ENCODE measurements at regions not wholly inside any gene's neighbourhood (a gene's known extent, or its start where the extent isn't known, plus 50 kb on each side); places are given as distances from the start of the nearest gene placed in this dataset.
"Not testable (repeated sequence)": the region's sequence is repeated elsewhere in the genome, so short reads cannot be mapped to it uniquely, and the experiment has no call there.

GRCh38 chr4:62531264-62531663 is 1331.1 kb downstream of the ADGRL3 start:
- no peak for DNase-seq (ENCODE audit: low spot score)

GRCh38 chr4:62528874-62529273 is 1328.7 kb downstream of the ADGRL3 start:
- DNase-seq (ENCODE audit: low spot score) = no peak

GRCh38 chr4:62526671-62527070 is 1326.5 kb downstream of the ADGRL3 start:
- no peak for DNase-seq (ENCODE audit: low spot score)

GRCh38 chr4:62523256-62523655 is 1323.1 kb downstream of the ADGRL3 start:
- DNase-seq (ENCODE audit: low spot score) = no peak

GRCh38 chr4:62522273-62522672 is 1322.1 kb downstream of the ADGRL3 start:
- no peak for DNase-seq (ENCODE audit: low spot score)

- no peak for DNase-seq (ENCODE audit: low spot score)
Observed at GRCh38 chr4:62517716-62518115, 1317.6 kb downstream of the ADGRL3 start.

GRCh38 chr4:62513306-62513705 is 1313.2 kb downstream of the ADGRL3 start:
- no peak for DNase-seq (ENCODE audit: low spot score)

- DNase-seq (ENCODE audit: low spot score) = no peak
Observed at GRCh38 chr4:62512271-62512670, 1312.1 kb downstream of the ADGRL3 start.

- DNase-seq (ENCODE audit: low spot score) = no peak
Observed at GRCh38 chr4:62510228-62510627, 1310.1 kb downstream of the ADGRL3 start.

- DNase-seq (ENCODE audit: low spot score) = no peak
Observed at GRCh38 chr4:62500296-62500695, 1300.2 kb downstream of the ADGRL3 start.

GRCh38 chr4:62495032-62495431 is 1294.9 kb downstream of the ADGRL3 start:
- no peak for DNase-seq (ENCODE audit: low spot score)

GRCh38 chr4:62491756-62492155 is 1291.6 kb downstream of the ADGRL3 start:
- not testable (repeated sequence) for DNase-seq (ENCODE audit: low spot score)

- no peak for DNase-seq (ENCODE audit: low spot score)
Observed at GRCh38 chr4:62490635-62491034, 1290.5 kb downstream of the ADGRL3 start.

- no peak for DNase-seq (ENCODE audit: low spot score)
Observed at GRCh38 chr4:62487016-62487415, 1286.9 kb downstream of the ADGRL3 start.

- DNase-seq (ENCODE audit: low spot score) = no peak
Observed at GRCh38 chr4:62484357-62484756, 1284.2 kb downstream of the ADGRL3 start.

- DNase-seq (ENCODE audit: low spot score) = no peak
Observed at GRCh38 chr4:62482355-62482754, 1282.2 kb downstream of the ADGRL3 start.

- DNase-seq (ENCODE audit: low spot score) = no peak
Observed at GRCh38 chr4:62475596-62475995, 1275.5 kb downstream of the ADGRL3 start.

- no peak for DNase-seq (ENCODE audit: low spot score)
Observed at GRCh38 chr4:62474802-62475201, 1274.7 kb downstream of the ADGRL3 start.

GRCh38 chr4:62471021-62471420 is 1270.9 kb downstream of the ADGRL3 start:
- DNase-seq (ENCODE audit: low spot score) = no peak

GRCh38 chr4:62470421-62470983 is 1270.4 kb downstream of the ADGRL3 start:
- DNase-seq (ENCODE audit: low spot score) = no peak

- no peak for DNase-seq (ENCODE audit: low spot score)
Observed at GRCh38 chr4:62470020-62470419, 1269.9 kb downstream of the ADGRL3 start.

- DNase-seq (ENCODE audit: low spot score) = no peak
Observed at GRCh38 chr4:62461961-62462360, 1261.8 kb downstream of the ADGRL3 start.

- DNase-seq (ENCODE audit: low spot score) = no peak
Observed at GRCh38 chr4:62460329-62460728, 1260.2 kb downstream of the ADGRL3 start.

GRCh38 chr4:62457356-62457755 is 1257.2 kb downstream of the ADGRL3 start:
- no peak for DNase-seq (ENCODE audit: low spot score)

- DNase-seq (ENCODE audit: low spot score) = no peak
Observed at GRCh38 chr4:62455871-62456270, 1255.7 kb downstream of the ADGRL3 start.
